ENCODE measurements at regions not wholly inside any gene's neighbourhood (a gene's known extent, or its start where the extent isn't known, plus 50 kb on each side); places are given as distances from the start of the nearest gene placed in this dataset.

GRCh38 chr13:72456486-72456885, 270.9 kb downstream of the MZT1 start:
- DNase-seq (ENCODE audit: low read depth in 2 of 2) = no peak

GRCh38 chr13:72453161-72453560, 274.3 kb downstream of the MZT1 start:
- DNase-seq (ENCODE audit: low read depth in 2 of 2) = no peak

- DNase-seq (ENCODE audit: low read depth in 2 of 2) = no peak
These were observed 279.3 kb downstream of the MZT1 start for GRCh38 chr13:72448082-72448481.

- no peak for DNase-seq (ENCODE audit: low read depth in 2 of 2)
These were observed 282.4 kb downstream of the MZT1 start for GRCh38 chr13:72444999-72445398.

GRCh38 chr13:72437458-72437857, 290.0 kb downstream of the MZT1 start:
- peak; percentile 37 to 39 for DNase-seq (ENCODE audit: low read depth in 2 of 2)

GRCh38 chr13:72435251-72435650, 292.2 kb downstream of the MZT1 start:
- DNase-seq (ENCODE audit: low read depth in 2 of 2) = no peak

GRCh38 chr13:72431981-72432682, 295.3 kb downstream of the MZT1 start:
- DNase-seq (ENCODE audit: low read depth in 2 of 2) = no peak

- DNase-seq (ENCODE audit: low read depth in 2 of 2) = no peak
These were observed 296.5 kb downstream of the MZT1 start for GRCh38 chr13:72430923-72431322.

GRCh38 chr13:72427757-72428528, 299.5 kb downstream of the MZT1 start:
- DNase-seq (ENCODE audit: low read depth in 2 of 2) = no peak

- DNase-seq (ENCODE audit: low read depth in 2 of 2) = no peak
These were observed 303.4 kb downstream of the MZT1 start for GRCh38 chr13:72424059-72424458.

- no peak for DNase-seq (ENCODE audit: low read depth in 2 of 2)
These were observed 311.6 kb downstream of the MZT1 start for GRCh38 chr13:72415817-72416216.

- no peak for DNase-seq (ENCODE audit: low read depth in 2 of 2)
These were observed 314.9 kb downstream of the MZT1 start for GRCh38 chr13:72412481-72412880.

GRCh38 chr13:72405441-72405840, 322.0 kb downstream of the MZT1 start:
- DNase-seq (ENCODE audit: low read depth in 2 of 2) = no peak

- DNase-seq (ENCODE audit: low read depth in 2 of 2) = no peak
These were observed 323.9 kb downstream of the MZT1 start for GRCh38 chr13:72403396-72404010.

GRCh38 chr13:72400856-72401255, 326.6 kb downstream of the MZT1 start:
- DNase-seq (ENCODE audit: low read depth in 2 of 2) = no peak

GRCh38 chr13:72399351-72399750, 328.1 kb downstream of the MZT1 start:
- DNase-seq (ENCODE audit: low read depth in 2 of 2) = no peak

- no peak for DNase-seq (ENCODE audit: low read depth in 2 of 2)
These were observed 330.2 kb downstream of the MZT1 start for GRCh38 chr13:72397265-72397664.

- DNase-seq (ENCODE audit: low read depth in 2 of 2) = no peak
These were observed 336.5 kb downstream of the MZT1 start for GRCh38 chr13:72390909-72391308.

GRCh38 chr13:72386138-72386684, 341.2 kb downstream of the MZT1 start:
- no peak for DNase-seq (ENCODE audit: low read depth in 2 of 2)

- peak; percentile 25 to 28 for DNase-seq (ENCODE audit: low read depth in 2 of 2)
These were observed 342.6 kb downstream of the MZT1 start for GRCh38 chr13:72384879-72385278.

- DNase-seq (ENCODE audit: low read depth in 2 of 2) = no peak
These were observed 343.1 kb downstream of the MZT1 start for GRCh38 chr13:72384186-72384823.

- no peak for DNase-seq (ENCODE audit: low read depth in 2 of 2)
These were observed 343.8 kb downstream of the MZT1 start for GRCh38 chr13:72383646-72384045.

Measured in fibroblast of skin of left quadriceps (primary cell).